ENCODE measurements at regions not wholly inside any gene's neighbourhood (a gene's known extent, or its start where the extent isn't known, plus 50 kb on each side); places are given as distances from the start of the nearest gene placed in this dataset.

DNA sequence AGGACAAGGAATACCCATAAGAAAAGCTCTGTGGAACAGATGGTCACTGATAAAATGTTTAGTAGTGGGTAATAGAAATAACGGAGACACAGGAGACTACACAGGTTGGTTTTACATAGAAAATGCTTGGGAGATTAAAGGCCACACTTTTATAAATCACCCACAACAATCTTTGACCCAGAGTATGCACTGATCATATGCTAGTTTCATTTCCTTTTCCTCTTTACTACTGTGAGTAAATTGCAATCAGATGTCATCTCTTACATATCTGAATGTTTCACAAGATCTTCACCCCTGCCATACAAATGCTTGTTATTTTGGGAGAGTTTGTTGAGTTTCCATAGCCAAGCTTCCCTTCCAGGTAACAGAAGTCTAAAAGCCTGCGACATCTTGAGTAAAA is 978.4 kb upstream of the KLHL29 start:
- no peaks in the 10 kb centered on the region for H3K4me1 ChIP-seq
- no peaks in the 10 kb centered on the region; the same call in 2 of the 3 replicates for H3K9me3 ChIP-seq
- no peak for DNase-seq (ENCODE audit: low read depth in 1 of 2, low spot score in 1 of 2)
- 0% methylated on average over 2 of the region's 2 CpGs for WGBS (ENCODE audit: missing lambda C conversion rate)
- no peak for TF ChIP-seq EP300 (IDR thresholded peaks at IDR 0.05)
- H3K4me2 ChIP-seq = no peak overlapping the region
- no peak for FAIRE-seq
- no peak overlapping the region for H3K27ac ChIP-seq
- CTCF ChIA-PET = no interaction called here
- H3K4me3 ChIP-seq = no peak overlapping the region
- POLR2A ChIA-PET = no interaction called here
- ATAC-seq = no peak

DNA sequence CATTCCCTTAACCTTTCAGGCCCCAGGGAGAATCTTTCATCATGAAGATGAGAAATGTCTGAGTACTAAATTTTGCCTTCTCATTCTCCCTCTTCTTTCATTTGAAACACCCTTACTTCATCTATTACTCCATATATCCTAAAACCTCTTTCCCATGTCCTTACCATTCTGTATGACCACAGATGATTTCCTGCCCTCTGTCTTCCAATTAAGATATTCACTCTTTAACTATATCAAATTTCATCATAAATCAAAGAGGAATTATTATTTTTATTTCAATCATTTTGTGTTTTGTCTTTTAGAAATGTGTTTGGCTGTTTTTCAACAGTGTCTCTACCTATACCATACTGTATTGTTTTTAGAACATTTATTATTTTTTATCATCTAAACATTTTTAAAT is 964.9 kb upstream of the KLHL29 start:
- H3K9me3 ChIP-seq = peaks cover 3% of the 10 kb centered on the region; the same call in 1 of the 3 replicates
- DNase-seq (ENCODE audit: low read depth in 1 of 2, low spot score in 1 of 2) (no peak), FAIRE-seq (no peak), ATAC-seq (no peak)
- ChIA-PET CTCF (no interaction called here), POLR2A (no interaction called here)
- no peak overlapping the region for H3K4me3 ChIP-seq
- H3K4me2 ChIP-seq = no peak overlapping the region
- TF ChIP-seq EP300 (IDR thresholded peaks at IDR 0.05) (no peak), ZSCAN20 (CRISPR knock-in tag; IDR thresholded peaks at IDR 0.05) (no peak), SMC3 (IDR thresholded peaks at IDR 0.05) (no peak), MAFK (IDR thresholded peaks at IDR 0.05; ENCODE audit: partially characterized antibody) (no peak)
- TF ChIP-seq, protein P1, sequence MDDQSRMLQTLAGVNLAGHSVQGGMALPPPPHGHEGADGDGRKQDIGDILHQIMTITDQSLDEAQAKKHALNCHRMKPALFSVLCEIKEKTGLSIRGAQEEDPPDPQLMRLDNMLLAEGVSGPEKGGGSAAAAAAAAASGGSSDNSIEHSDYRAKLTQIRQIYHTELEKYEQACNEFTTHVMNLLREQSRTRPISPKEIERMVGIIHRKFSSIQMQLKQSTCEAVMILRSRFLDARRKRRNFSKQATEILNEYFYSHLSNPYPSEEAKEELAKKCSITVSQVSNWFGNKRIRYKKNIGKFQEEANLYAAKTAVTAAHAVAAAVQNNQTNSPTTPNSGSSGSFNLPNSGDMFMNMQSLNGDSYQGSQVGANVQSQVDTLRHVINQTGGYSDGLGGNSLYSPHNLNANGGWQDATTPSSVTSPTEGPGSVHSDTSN (IDR thresholded peaks at IDR 0.05) = no peak
- H3K4me1 ChIP-seq = no peaks in the 10 kb centered on the region
- no peak overlapping the region for H3K27ac ChIP-seq

DNA sequence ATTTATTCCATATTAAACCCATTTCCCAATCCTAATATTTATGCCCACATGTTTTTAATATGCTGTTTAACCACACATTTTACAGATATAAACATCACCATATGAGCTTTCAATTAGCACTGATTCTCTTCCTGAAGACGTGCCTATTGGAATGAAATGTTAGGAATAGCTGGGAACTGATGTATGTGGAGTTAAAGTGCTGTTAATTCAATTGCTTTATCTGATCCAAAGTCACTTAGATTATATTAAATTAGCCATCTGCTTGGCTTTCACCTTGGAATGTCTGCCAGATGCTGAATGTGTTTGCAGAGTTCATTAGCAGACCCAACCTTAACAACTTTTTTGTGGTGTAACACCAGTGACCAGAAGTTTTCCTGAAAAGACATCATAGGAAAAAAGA is 942.9 kb upstream of the KLHL29 start:
- FAIRE-seq (no peak), DNase-seq (ENCODE audit: low read depth in 1 of 2, low spot score in 1 of 2) (no peak), ATAC-seq (no peak)
- H3K27ac ChIP-seq = no peak overlapping the region
- TF ChIP-seq ZC3H11A (IDR thresholded peaks at IDR 0.05) (no peak), HDAC2 (IDR thresholded peaks at IDR 0.05) (no peak), TFCP2L1 (CRISPR knock-in tag; IDR thresholded peaks at IDR 0.05) (no peak), CBX2 (IDR thresholded peaks at IDR 0.05; ENCODE audit: borderline replicate concordance, low read depth) (no peak), NPAS2 (CRISPR knock-in tag; IDR thresholded peaks at IDR 0.05; ENCODE audit: borderline replicate concordance) (no peak), HOXA7 (CRISPR knock-in tag; IDR thresholded peaks at IDR 0.05) (no peak), EP300 (IDR thresholded peaks at IDR 0.05) (no peak), HEYL (CRISPR knock-in tag; IDR thresholded peaks at IDR 0.05) (no peak), MYC (IDR thresholded peaks at IDR 0.05; ENCODE audit: borderline replicate concordance, low read length) (no peak), HOXB5 (CRISPR knock-in tag; IDR thresholded peaks at IDR 0.05) (no peak), JUN (IDR thresholded peaks at IDR 0.05) (no peak), CBX8 (IDR thresholded peaks at IDR 0.05) (no peak)
- H3K4me3 ChIP-seq = no peak overlapping the region
- no peaks in the 10 kb centered on the region for H3K9me3 ChIP-seq
- POLR2A ChIA-PET = no interaction called here
- 2% methylated on average over 1 of the region's 1 CpG for WGBS (ENCODE audit: missing lambda C conversion rate)
- H3K4me2 ChIP-seq = no peak overlapping the region
- H3K4me1 ChIP-seq = no peaks in the 10 kb centered on the region
- CTCF ChIA-PET = no interaction called here

- FAIRE-seq = no peak
- TF ChIP-seq HEYL (CRISPR knock-in tag; IDR thresholded peaks at IDR 0.05) (no peak), CHD2 (IDR thresholded peaks at IDR 0.05; ENCODE audit: low read length, partially characterized antibody) (no peak), TP53 (CRISPR knock-in tag; IDR thresholded peaks at IDR 0.05) (no peak), RFX5 (IDR thresholded peaks at IDR 0.05) (no peak), HOXA7 (CRISPR knock-in tag; IDR thresholded peaks at IDR 0.05) (no peak), JUN (IDR thresholded peaks at IDR 0.05) (no peak), HOXB5 (CRISPR knock-in tag; IDR thresholded peaks at IDR 0.05) (no peak), TFCP2L1 (CRISPR knock-in tag; IDR thresholded peaks at IDR 0.05) (no peak)
- Histone ChIP-seq H3K4me2 (no peak overlapping the region), H3K27ac (no peak overlapping the region), H3K9me3 (no peaks in the 10 kb centered on the region), H3K4me3 (no peak overlapping the region), H3K4me1 (no peaks in the 10 kb centered on the region)
- ChIA-PET POLR2A (no interaction called here), CTCF (no interaction called here)
- no peak for ATAC-seq
- WGBS (ENCODE audit: missing lambda C conversion rate) = 4% methylated on average over 1 of the region's 1 CpG
- DNase-seq (ENCODE audit: low read depth in 1 of 2, low spot score in 1 of 2) = no peak
These were observed 940.7 kb upstream of the KLHL29 start for GRCh38 chr2:22444281-22444680.

GRCh38 chr2:22449696-22450095 is 935.3 kb upstream of the KLHL29 start:
- DNase-seq (ENCODE audit: low read depth in 1 of 2, low spot score in 1 of 2) = no peak
- Histone ChIP-seq H3K27ac (no peak overlapping the region), H3K4me2 (no peak overlapping the region), H3K9me3 (no peaks in the 10 kb centered on the region), H3K4me3 (no peak overlapping the region), H3K4me1 (no peaks in the 10 kb centered on the region)
- POLR2A ChIA-PET = no interaction called here
- FAIRE-seq = no peak
- 5% methylated on average over 5 of the region's 5 CpGs for WGBS (ENCODE audit: missing lambda C conversion rate)
- ATAC-seq = no peak
- TF ChIP-seq SREBF2 (IDR thresholded peaks at IDR 0.05) (no peak), NFE2L2 (conservative IDR thresholded peaks at IDR 0.05; ENCODE audit: low read length) (no peak), ZNF302 (CRISPR knock-in tag; IDR thresholded peaks at IDR 0.05) (no peak), CBX8 (IDR thresholded peaks at IDR 0.05) (no peak)
- CTCF ChIA-PET = no interaction called here
